Activated T-cell treated with anti-CD3 and anti-CD28 coated beads, Interleukin-2, amount 50 U/mL, for 4 hours (primary cell): ENCODE measurements at regions not wholly inside any gene's neighbourhood (a gene's known extent, or its start where the extent isn't known, plus 50 kb on each side); places are given as distances from the start of the nearest gene placed in this dataset.
"Not testable (repeated sequence)": the region's sequence is repeated elsewhere in the genome, so short reads cannot be mapped to it uniquely, and the experiment has no call there.

ENCODE experiments used
- ATAC-seq, 2 donors: fragments of 200-7000 bp; cut with Tn5 transposase; one replicate each; pipeline ENCODE4 v1.10.0; 2021
- DNase-seq: peaks from one replicate; pipeline ENCODE4 v3.0.0-alpha.2; 2020
- H3K27me3 Mint-ChIP-seq: one replicate; pipeline ENCODE4 v1.8.0; 2021; ENCODE audit warnings: low read depth, mixed read lengths
- H3K36me3 Mint-ChIP-seq: one replicate; pipeline ENCODE4 v1.8.0; 2022; ENCODE audit warnings: mixed read lengths; ENCODE audit not compliant: insufficient read depth
- H3K4me1 Mint-ChIP-seq: one replicate; pipeline ENCODE4 v1.8.0; 2021; ENCODE audit warnings: low read depth, mixed read lengths
- H3K4me3 Mint-ChIP-seq: one replicate; pipeline ENCODE4 v1.8.0; 2021; ENCODE audit warnings: mild to moderate bottlenecking, moderate library complexity, mixed read lengths
- H3K9me3 Mint-ChIP-seq: one replicate; pipeline ENCODE4 v1.8.0; 2021; ENCODE audit warnings: mixed read lengths

DNA sequence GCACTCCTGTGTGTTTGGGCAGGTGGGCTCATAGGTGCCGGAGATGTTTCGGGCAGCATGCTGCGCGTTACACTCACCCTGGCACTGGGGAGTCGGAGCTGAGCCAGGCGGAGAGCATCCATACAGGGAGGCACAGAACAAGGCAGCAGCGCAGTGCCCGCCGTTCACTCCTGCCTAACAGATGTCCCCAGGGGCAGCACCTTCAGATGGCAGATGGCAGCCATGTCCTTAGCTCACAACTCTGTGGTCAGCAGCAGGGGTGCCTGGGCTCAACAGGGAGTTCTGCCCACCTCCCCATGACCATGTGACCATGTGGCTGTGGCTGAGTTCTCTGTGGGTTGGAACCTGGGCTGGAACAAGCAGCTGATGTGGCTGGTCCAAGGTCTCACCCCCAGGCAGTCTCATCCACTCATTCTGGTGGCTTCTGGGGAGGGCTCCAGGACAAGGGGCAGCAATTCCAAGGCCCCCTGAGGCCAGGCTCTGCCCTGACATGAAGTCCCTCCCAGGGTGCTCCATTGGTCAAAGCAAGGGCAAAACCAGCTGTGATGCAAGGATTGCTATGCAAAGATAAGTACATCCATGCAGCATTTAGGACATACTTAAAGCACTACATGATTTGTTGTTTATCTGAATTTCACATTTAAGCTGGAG, 64.2 kb downstream of the MRPL36 start:
- Mint-ChIP-seq H3K9me3 (no peaks in the 10 kb centered on the region), H3K36me3 (no peaks in the 10 kb centered on the region), H3K4me1 (no peaks in the 10 kb centered on the region), H3K4me3 (no peak overlapping the region), H3K27me3 (peaks cover 18% of the 10 kb centered on the region)
- no peak for ATAC-seq
- no peak for DNase-seq

DNA sequence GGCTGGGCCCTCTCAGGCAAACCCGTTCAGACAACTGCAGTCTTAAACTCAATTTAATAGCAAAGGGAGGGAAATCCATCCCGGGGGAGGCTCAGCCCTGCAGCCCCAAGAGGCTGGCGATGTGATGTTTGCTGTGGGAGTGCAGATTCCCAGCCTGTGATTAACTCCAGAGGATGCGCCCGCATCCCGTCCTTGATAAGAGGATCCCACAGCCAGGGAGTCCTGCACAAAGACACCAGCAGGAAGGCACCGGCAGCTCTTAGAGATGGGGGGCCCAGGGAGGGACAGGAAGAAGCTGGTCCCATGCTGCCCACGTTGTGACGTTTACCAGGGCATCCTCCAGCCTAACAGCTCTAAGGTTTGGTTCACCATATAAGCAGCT, 64.7 kb downstream of the MRPL36 start:
- ATAC-seq (no peak), DNase-seq (no peak)
- Mint-ChIP-seq H3K27me3 (peaks cover 18% of the 10 kb centered on the region), H3K36me3 (no peaks in the 10 kb centered on the region), H3K4me3 (no peak overlapping the region), H3K9me3 (no peaks in the 10 kb centered on the region), H3K4me1 (no peaks in the 10 kb centered on the region)

DNA sequence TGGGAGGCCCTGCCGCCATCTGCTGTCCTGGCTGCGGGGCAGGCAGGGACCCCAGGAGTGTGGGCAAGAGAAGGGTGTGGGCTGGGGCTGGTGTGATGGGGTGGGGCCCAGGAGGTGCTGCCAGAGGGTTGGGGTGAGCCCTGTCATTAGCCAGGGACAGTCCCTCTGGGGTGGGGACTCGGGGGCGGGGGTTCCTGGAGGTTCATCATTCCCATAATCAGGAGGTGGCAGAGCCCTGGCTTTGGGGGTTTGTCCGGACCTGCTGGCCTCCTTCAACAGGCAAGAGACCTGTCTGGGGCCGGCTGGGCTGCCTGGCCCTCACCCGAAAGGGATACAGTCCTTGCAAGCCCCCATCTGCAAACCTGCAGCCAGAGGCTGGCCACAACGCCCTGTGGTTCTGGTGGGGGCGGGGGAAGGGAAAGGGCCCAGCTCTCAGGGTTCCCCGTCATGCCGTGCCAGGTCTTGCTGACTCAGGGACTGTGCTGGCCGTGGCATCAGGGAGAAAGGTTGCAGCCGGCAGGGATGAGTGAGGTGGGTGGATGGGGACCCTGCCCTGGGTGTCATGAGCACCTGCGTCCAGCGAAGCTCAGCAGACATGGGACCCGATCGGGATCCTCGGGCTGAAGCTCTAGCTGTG, 65.2 kb downstream of the MRPL36 start:
- ATAC-seq (no peak), DNase-seq (no peak)
- no peaks in the 10 kb centered on the region for H3K4me1 Mint-ChIP-seq
- peaks cover 18% of the 10 kb centered on the region for H3K27me3 Mint-ChIP-seq
- no peaks in the 10 kb centered on the region for H3K36me3 Mint-ChIP-seq
- no peaks in the 10 kb centered on the region for H3K9me3 Mint-ChIP-seq
- no peak overlapping the region for H3K4me3 Mint-ChIP-seq

DNA sequence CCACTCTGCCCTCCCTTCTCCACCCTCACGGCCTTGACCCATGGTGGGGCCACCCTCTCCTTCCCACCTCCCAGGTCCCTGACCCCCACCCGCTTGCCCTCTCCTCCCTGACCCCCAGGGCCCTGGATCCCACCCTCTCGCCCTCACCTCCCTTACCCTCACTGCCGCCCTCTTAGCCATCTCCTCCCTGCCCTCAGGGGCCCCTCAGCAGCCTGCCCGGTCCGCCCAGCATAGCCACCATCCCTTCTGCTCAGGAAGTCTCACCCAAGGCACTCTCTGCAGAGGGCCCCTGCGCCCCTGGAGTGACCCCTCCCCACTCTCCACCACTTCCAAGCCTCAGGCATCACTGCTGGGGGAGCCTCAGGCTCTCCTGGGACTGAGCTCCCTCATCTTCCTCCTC, 66.3 kb downstream of the MRPL36 start:
- ATAC-seq (no peak), DNase-seq (no peak)
- Mint-ChIP-seq H3K36me3 (no peaks in the 10 kb centered on the region), H3K4me1 (no peaks in the 10 kb centered on the region), H3K27me3 (peaks cover 15% of the 10 kb centered on the region), H3K4me3 (no peak overlapping the region), H3K9me3 (no peaks in the 10 kb centered on the region)

DNA sequence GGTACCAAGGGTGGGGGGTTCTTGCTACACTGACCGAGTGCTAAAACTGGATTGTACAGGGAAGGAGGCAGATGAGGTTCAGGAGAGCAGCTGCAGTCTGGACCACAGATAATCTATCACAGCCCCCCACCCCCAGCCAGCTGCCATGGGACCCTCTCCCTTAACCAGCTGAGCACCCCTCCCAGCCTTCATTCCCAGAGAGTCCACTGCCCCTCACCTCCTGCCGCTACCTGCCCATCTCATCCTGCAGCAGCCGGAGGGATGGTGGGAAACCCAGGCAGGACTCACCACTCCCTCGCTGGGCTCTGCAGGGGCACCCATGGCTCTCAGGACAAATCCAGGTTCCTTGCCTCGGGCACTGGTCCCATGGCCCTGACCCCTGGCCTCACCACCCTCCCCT, 66.7 kb downstream of the MRPL36 start:
- ATAC-seq, result no peak
- peaks cover 12% of the 10 kb centered on the region for H3K27me3 Mint-ChIP-seq
- DNase-seq, result no peak
- H3K4me3 Mint-ChIP-seq, result no peak overlapping the region
- no peaks in the 10 kb centered on the region for H3K36me3 Mint-ChIP-seq
- no peaks in the 10 kb centered on the region for H3K4me1 Mint-ChIP-seq
- H3K9me3 Mint-ChIP-seq, result no peaks in the 10 kb centered on the region

DNA sequence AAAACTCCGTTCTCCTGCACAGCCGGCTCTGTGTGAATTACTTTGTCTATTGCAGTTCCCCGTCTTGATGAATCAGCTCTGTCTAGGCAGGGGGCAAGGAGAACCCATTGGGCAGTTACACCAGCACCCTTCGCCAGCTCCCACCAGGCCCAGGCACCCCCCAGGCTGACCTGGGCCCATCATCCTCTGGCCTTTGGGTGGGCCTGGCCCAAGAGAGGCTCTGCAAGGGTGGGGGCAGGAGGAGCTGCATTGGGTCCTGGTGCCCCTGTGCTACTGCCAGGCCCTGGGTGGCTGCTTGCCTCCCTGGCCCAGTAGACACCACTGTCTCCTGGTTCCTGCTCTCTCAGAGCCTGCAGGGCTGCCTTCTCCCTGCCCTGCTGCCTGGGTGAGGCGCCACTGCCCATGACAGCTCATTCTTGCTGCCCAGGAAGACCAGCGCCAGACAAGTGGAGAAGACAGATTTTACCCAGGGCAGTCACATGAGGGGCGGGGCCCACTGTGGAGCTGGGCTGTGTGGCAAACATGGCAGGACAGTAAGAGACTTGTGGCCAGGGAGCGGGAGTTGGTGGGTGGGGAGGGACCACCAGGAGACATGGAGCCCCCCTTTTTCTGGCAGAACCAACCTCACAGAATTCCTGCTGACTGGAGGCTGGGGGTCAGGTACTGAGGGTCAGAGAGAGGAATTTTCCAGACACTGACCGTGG, 67.2 kb downstream of the MRPL36 start:
- no peaks in the 10 kb centered on the region for H3K36me3 Mint-ChIP-seq
- no peak for DNase-seq
- peaks cover 10% of the 10 kb centered on the region for H3K27me3 Mint-ChIP-seq
- no peak overlapping the region for H3K4me3 Mint-ChIP-seq
- no peak for ATAC-seq
- no peaks in the 10 kb centered on the region for H3K9me3 Mint-ChIP-seq
- no peaks in the 10 kb centered on the region for H3K4me1 Mint-ChIP-seq

DNA sequence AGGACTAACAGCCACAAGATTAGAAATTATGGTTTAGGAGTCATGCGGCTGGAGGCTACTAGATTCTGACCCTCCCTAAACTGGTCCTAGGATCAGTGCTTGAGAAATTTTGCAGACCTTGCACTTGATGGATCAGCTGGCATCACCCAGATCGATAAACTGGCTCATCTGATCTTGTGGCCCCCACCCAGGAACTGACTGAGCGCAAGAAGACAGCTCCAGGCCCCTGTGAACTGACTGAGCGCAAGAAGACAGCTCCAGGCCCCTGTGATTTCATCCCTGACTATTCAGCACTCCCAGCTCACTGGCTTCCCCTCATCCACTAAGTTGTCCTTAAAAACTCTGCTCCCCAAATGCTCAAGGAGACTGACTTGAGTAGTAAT, 67.8 kb downstream of the MRPL36 start:
- not testable (repeated sequence) for H3K27me3 Mint-ChIP-seq, H3K4me3 Mint-ChIP-seq, ATAC-seq, H3K36me3 Mint-ChIP-seq, H3K9me3 Mint-ChIP-seq, H3K4me1 Mint-ChIP-seq, DNase-seq

DNA sequence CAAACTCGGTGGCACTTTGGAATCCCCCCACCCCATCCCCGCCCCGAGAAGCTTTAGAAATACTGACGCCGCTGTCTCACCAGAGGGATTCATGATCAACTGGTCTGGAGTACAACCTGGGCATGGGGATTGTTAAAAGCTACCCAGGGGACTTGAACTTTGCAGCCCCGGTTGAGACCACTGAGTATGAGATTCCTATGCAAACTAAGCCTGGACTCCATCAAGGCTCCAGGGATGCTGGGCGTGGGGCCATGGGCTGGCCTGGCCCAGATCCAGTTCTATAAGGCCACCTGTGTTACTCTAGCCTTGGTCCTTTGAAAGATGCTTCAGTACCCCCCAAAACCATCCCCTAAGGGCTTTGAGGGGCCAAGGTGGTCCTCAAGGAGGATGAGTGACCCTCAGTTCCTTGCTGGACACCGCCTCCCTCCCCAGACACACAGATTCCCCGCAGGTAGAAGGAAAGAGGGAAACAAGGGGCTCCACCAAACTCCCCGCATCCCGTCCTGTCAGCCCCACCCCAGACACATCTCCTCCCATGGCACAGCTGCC, 68.5 kb downstream of the MRPL36 start:
- Mint-ChIP-seq H3K27me3 (peaks cover 10% of the 10 kb centered on the region), H3K9me3 (no peaks in the 10 kb centered on the region), H3K4me1 (no peaks in the 10 kb centered on the region), H3K36me3 (no peaks in the 10 kb centered on the region), H3K4me3 (no peak overlapping the region)
- ATAC-seq, result no peak
- no peak for DNase-seq

DNA sequence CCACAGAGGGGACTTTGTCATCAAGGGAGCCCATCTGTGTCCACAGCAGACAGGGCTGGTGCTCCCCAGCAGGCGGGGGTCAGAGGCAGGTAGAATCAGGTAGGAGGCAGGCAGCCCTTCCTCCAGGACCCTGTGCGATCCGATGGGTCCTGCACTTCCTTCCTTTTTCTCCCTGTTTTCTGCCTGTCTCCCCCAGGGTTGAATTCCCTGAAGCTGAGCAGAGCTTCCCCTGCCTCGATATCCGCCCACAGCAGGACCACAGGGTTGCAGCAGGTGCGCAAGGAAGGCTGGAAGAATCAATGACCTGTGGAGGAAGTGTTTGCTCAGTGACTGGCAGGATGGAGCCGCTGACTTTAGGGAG, 69.2 kb downstream of the MRPL36 start:
- no peak overlapping the region for H3K4me3 Mint-ChIP-seq
- DNase-seq, result no peak
- H3K9me3 Mint-ChIP-seq, result no peaks in the 10 kb centered on the region
- peaks cover 2% of the 10 kb centered on the region for H3K4me1 Mint-ChIP-seq
- ATAC-seq, result no peak
- no peaks in the 10 kb centered on the region for H3K36me3 Mint-ChIP-seq
- peaks cover 11% of the 10 kb centered on the region for H3K27me3 Mint-ChIP-seq

DNA sequence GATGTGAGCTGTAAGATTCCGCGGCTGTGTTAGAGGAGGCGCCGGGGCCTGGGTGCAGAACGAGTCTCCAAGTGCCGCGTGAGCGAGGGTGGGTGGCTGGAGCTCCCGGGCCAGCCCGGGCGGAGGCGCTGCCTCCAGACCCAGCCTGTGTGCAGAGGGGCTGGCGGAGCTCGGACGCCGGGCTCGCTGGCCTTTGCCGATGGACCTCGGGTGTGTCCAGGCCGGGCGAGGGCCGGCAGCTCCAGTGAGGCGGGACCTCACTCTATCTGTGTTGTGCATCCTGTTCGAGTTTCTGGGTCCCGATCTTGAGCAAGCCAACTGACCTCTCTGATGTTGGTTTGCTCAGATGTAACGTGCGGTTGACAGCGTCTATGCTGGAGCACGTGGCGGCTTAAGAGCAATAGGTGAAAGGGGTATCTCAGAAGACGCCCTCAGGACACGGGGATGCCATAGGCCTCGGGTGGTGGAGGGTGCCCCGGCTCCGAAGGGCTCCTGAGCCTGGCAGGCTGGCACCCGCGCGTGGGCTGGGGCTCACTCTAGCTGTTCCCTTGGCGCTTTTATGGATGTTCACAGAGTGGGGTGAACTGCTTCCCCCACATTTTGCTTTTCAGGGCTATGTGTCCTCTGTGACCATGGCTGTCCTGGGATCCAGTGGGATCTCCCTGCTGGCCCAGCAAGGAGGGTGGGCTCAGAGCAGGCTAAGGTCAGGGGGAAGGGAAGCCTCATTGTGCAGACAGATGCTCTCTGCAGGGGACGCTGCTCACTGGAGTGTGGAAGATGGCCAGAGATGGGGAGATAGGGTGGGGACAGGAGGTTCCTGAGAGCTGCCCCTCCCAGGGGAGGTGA, 69.8 kb downstream of the MRPL36 start:
- H3K9me3 Mint-ChIP-seq, result no peaks in the 10 kb centered on the region
- ATAC-seq (no peak), DNase-seq (no peak)

DNA sequence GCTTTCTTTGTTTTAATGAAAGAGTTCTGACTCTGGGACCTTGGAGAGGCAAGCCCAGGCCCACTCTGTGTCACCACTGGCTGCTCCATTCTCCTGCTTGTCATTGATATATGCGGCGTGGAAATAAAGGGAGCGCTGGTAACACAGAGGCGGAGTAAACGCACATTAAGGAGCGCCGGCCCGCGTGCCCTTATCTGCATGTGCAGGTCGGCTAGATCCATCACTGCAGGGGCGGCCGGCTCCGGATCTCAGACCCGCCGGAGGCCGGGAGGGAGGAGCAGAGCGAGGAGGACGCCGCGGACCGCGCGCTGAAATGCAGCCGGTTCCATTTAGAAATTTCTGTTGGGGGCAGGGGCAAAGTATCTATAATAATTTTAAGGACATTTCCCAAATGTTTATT, 70.8 kb downstream of the MRPL36 start:
- Mint-ChIP-seq H3K36me3 (no peaks in the 10 kb centered on the region), H3K9me3 (no peaks in the 10 kb centered on the region)
- no peak for DNase-seq

More for the DNA sequence above, 69.8 kb downstream of the MRPL36 start:
- Mint-ChIP-seq H3K4me3 (no peak overlapping the region), H3K27me3 (peaks cover 10% of the 10 kb centered on the region), H3K36me3 (no peaks in the 10 kb centered on the region), H3K4me1 (peaks cover 2% of the 10 kb centered on the region)

DNA sequence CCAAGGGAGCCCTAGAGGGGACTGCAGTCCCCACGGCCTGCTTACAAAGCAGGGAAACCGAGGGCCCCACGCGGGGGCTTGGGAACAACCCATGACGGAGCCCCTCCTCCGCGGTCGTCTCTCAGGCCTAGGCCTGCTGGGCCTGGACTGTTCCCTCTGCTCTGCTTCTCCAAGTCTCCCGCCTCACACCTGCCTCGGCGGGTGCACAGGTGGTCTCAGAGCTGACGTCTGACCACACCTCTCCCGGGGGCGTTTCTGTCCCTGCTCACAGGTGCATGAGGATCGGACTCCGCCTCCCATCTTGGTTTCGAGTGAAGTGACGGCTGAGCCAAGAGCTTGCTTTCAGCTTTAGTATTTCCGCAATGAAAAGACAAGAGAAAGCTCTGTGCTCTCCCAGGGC, 72.1 kb downstream of the MRPL36 start:
- no peak overlapping the region for H3K4me3 Mint-ChIP-seq
- DNase-seq, result no peak
- ATAC-seq, result no peak
- H3K36me3 Mint-ChIP-seq, result no peaks in the 10 kb centered on the region
- no peaks in the 10 kb centered on the region for H3K9me3 Mint-ChIP-seq
- peaks cover 2% of the 10 kb centered on the region for H3K4me1 Mint-ChIP-seq
- peaks cover 11% of the 10 kb centered on the region for H3K27me3 Mint-ChIP-seq

More for the DNA sequence above, 70.8 kb downstream of the MRPL36 start:
- H3K27me3 Mint-ChIP-seq, result peaks cover 7% of the 10 kb centered on the region
- H3K4me3 Mint-ChIP-seq, result no peak overlapping the region
- peaks cover 2% of the 10 kb centered on the region for H3K4me1 Mint-ChIP-seq
- no peak for ATAC-seq

DNA sequence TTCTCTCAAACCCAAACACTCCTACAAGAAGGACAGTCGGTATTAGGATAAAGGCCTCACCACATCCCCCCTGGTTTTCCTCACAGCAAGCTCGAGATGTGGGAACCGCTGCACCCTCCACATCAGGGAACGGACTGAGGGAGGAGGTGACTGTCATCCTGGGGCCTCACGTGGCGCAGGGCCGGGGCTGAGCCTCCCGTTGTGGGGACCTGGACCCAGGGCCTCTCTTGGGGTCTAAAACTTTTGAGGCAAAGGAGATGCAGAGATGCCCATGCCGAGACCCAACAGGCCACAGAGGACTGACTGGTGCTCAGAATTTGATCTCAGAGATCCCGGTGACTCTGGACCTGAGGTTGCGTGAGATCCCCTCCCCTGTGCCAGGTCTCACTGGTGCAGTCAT, 72.7 kb downstream of the MRPL36 start:
- ATAC-seq, result no peak
- DNase-seq, result no peak
- Mint-ChIP-seq H3K36me3 (no peaks in the 10 kb centered on the region), H3K27me3 (peaks cover 8% of the 10 kb centered on the region), H3K9me3 (no peaks in the 10 kb centered on the region), H3K4me3 (no peak overlapping the region), H3K4me1 (peaks cover 2% of the 10 kb centered on the region)

DNA sequence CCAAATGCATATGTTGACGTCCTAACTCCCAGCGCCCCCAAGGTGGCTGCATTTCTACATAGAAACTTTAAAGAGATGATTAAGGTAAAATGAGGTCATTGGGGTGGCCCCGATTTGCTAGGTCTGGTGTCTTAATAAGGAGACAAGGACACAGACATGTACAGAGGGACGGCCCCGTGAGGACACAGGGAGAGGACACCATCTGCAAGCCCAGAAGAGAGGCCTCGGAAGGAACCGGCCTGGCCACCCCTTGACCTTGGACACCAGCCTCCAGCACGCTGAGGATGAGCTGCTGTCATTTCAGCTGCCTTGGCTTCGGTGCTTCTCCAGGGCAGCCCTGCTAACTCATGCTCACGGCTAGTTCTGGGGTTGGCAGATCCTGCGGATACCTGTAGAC, 73.2 kb downstream of the MRPL36 start:
- Mint-ChIP-seq H3K4me1 (peaks cover 2% of the 10 kb centered on the region), H3K27me3 (peaks cover 8% of the 10 kb centered on the region), H3K4me3 (no peak overlapping the region), H3K36me3 (no peaks in the 10 kb centered on the region), H3K9me3 (no peaks in the 10 kb centered on the region)
- no peak for ATAC-seq
- no peak for DNase-seq
